GM12878 (cell line): ENCODE measurements at regions not wholly inside any gene's neighbourhood (a gene's known extent, or its start where the extent isn't known, plus 50 kb on each side); places are given as distances from the start of the nearest gene placed in this dataset.

ENCODE experiments used
- ATAC-seq: fragments of 200-7000 bp; cut with Tn5 transposase; 3 replicates; pipeline ENCODE4 v1.9.1; 2020; ENCODE audit warnings: mild to moderate bottlenecking, moderate library complexity
- BruUV-seq: library from RNA; stranded (reverse); fragments of 400-500 nt; replicated peaks from 2 replicates; lab custom pipeline; 2021; lab: Mats Ljungman, UMichigan
- CTCF ChIA-PET: fragments of 300-600 bp; sonication (Branson Sonifier 250); formaldehyde crosslinking; extraction: SDS; loops from one replicate; lab custom pipeline; 2021; ENCODE audit warnings: inconsistent platforms; lab: Yijun Ruan, JAX
- POLR2A ChIA-PET: fragments of 350-600 bp; formaldehyde crosslinking; extraction: SDS; loops from one replicate; lab custom pipeline; 2021; ENCODE audit warnings: inconsistent platforms; lab: Charles Lee
- RAD21 ChIA-PET: fragments of 300-600 bp; sonication (Branson Sonifier 250); formaldehyde crosslinking; loops from one replicate; lab custom pipeline; 2023; ENCODE audit warnings: antibody characterized with exemption; ENCODE audit not compliant: unreplicated experiment; lab: Charles Lee
- SMC1A ChIA-PET: fragments of 300-600 bp; sonication (Branson Sonifier 250); formaldehyde crosslinking; loops from one replicate; lab custom pipeline; 2023; ENCODE audit not compliant: unreplicated experiment, uncharacterized antibody; lab: Charles Lee
- DNase-seq: peaks from one replicate; pipeline ENCODE4 v3.0.0-alpha.2; 2011; ENCODE audit warnings: low read depth, low spot score
- FAIRE-seq: peaks from 3 replicates; lab custom pipeline; 2011; peaks lifted over from hg19 to GRCh38; lab: Jason Lieb, UNC
- H2AFZ ChIP-seq: 2 replicates; pipeline ENCODE4 v1.6.0; 2011; ENCODE audit warnings: low read depth, low read length, control low read depth; ENCODE audit not compliant: control insufficient read depth
- H3K27ac ChIP-seq: 2 replicates; pipeline ENCODE4 v1.5.1; 2011; ENCODE audit warnings: control low read depth; ENCODE audit not compliant: control insufficient read depth, insufficient read depth
- H3K27me3 ChIP-seq, 2 experiments: replicated peaks in 1 of 2; 2 replicates each; pipeline versions ENCODE4 v1.6.0 to v1.6.1; 2011; ENCODE audit warnings: low read length in 1 of 2; ENCODE audit not compliant: control insufficient read depth in 2 of 2, insufficient read depth in 2 of 2
- H3K36me3 ChIP-seq, 2 experiments: 2 replicates each; pipeline ENCODE4 v1.5.1; 2011; ENCODE audit warnings: low read length in 1 of 2; ENCODE audit not compliant: control insufficient read depth in 2 of 2, insufficient read depth in 2 of 2
- H3K4me1 ChIP-seq: 2 replicates; pipeline ENCODE4 v1.6.1; 2011; ENCODE audit warnings: mild to moderate bottlenecking, low read length, moderate library complexity, mixed read lengths; ENCODE audit not compliant: control insufficient read depth, insufficient read depth
- H3K4me2 ChIP-seq: 2 replicates; pipeline ENCODE4 v1.6.0; 2011; ENCODE audit warnings: control low read depth; ENCODE audit not compliant: control insufficient read depth, insufficient read depth
- H3K4me3 ChIP-seq: fragments of 200-600 bp; sonication (generic); 2 replicates; pipeline ENCODE4 v1.5.1; 2016
- H3K79me2 ChIP-seq: 2 replicates; pipeline ENCODE4 v1.6.0; 2011; ENCODE audit warnings: low read length; ENCODE audit not compliant: control insufficient read depth, insufficient read depth
- H3K9ac ChIP-seq: 2 replicates; pipeline ENCODE4 v1.8.0; 2011; ENCODE audit warnings: low read length, control low read depth, mixed read lengths; ENCODE audit not compliant: control insufficient read depth, insufficient read depth
- H3K9me3 ChIP-seq: replicated peaks from 3 replicates; pipeline ENCODE4 v1.5.1; 2011; ENCODE audit warnings: mild to moderate bottlenecking, low read length; ENCODE audit not compliant: control insufficient read depth, insufficient read depth
- H4K20me1 ChIP-seq: 2 replicates; pipeline ENCODE4 v1.6.0; 2011; ENCODE audit not compliant: control insufficient read depth, insufficient read depth
- SMAD1 ChIP-seq: fragments of 450-650 bp; IDR thresholded peaks from 2 replicates; pipeline ENCODE4 v1.6.1; 2018; ENCODE audit warnings: mild to moderate bottlenecking, low read depth; ENCODE audit not compliant: partially characterized antibody
- ZBTB40 ChIP-seq: fragments of 450-650 bp; IDR thresholded peaks from 2 replicates; pipeline ENCODE4 v1.6.1; 2016; ENCODE audit warnings: mild to moderate bottlenecking, moderate library complexity, borderline replicate concordance
- WGBS: methylation state at CpG from one replicate; pipeline ENCODE4 v1.1.6; 2016; ENCODE audit warnings: low lambda C conversion rate; ENCODE audit not compliant: insufficient replicate concordance, insufficient coverage; ENCODE audit errors: missing lambda C conversion rate; 5-methylcytosine and 5-hydroxymethylcytosine counted together
- in situ Hi-C: fragments of 300-500 bp; cut with MboI; formaldehyde crosslinking; loops from 9 replicates; pipeline ENCODE4 v1.14.3; 2018; ENCODE audit warnings: mixed read lengths
- intact Hi-C: fragments of 100-400 bp; cut with micrococcal nuclease; formaldehyde crosslinking; loops from one replicate; pipeline ENCODE4 v1.14.2; 2022; ENCODE audit not compliant: unreplicated experiment

GRCh38 chr18:77777163-77777562 lies 527.5 kb downstream of the GALR1 start:
- POLR2A ChIA-PET, result no interaction called here
- no TSS peak for BruUV-seq

More at GRCh38 chr18:77777163-77777562, 527.5 kb downstream of the GALR1 start:
- Histone ChIP-seq H3K4me2 (no peak overlapping the region), H3K79me2 (no peaks in the 10 kb centered on the region)
- TF ChIP-seq ZBTB40 (no peak), SMAD1 (no peak)
- TF ChIP-seq, all 136 proteins: peak for 0
- no peak for FAIRE-seq
- no peaks in the 10 kb centered on the region for H4K20me1 ChIP-seq
- ChIA-PET SMC1A (no interaction called here), RAD21 (no interaction called here), CTCF (no interaction called here)
- no peak overlapping the region for H3K9ac ChIP-seq
- no peaks in the 10 kb centered on the region for H3K9me3 ChIP-seq
- no peak for ATAC-seq
- no peaks in the 10 kb centered on the region for H3K4me1 ChIP-seq
- intact Hi-C loops (no loop called here), in situ Hi-C loops (no loop called here)
- no peak overlapping the region for H3K4me3 ChIP-seq
- DNase-seq, result no peak
- H3K27me3 ChIP-seq, result no peaks in the 10 kb centered on the region
- H3K27ac ChIP-seq, result no peak overlapping the region
- 49% methylated on average over 11 of the region's 11 CpGs for WGBS
- H2AFZ ChIP-seq, result no peak overlapping the region
- H3K36me3 ChIP-seq, result no peaks in the 10 kb centered on the region
